Left hindlimb (tissue), 1 donor: ENCODE measurements at regions not wholly inside any gene's neighbourhood (a gene's known extent, or its start where the extent isn't known, plus 50 kb on each side); places are given as distances from the start of the nearest gene placed in this dataset.
"Not testable (repeated sequence)": the region's sequence is repeated elsewhere in the genome, so short reads cannot be mapped to it uniquely, and the experiment has no call there.

Experiments used
- DNase-seq: peaks from one replicate; pipeline ENCODE4 v3.0.0-alpha.2; 2018

- no peak for DNase-seq
These were observed 50.0 kb upstream of the RASGRP1 start for GRCh38 chr15:38614621-38615020.

DNA sequence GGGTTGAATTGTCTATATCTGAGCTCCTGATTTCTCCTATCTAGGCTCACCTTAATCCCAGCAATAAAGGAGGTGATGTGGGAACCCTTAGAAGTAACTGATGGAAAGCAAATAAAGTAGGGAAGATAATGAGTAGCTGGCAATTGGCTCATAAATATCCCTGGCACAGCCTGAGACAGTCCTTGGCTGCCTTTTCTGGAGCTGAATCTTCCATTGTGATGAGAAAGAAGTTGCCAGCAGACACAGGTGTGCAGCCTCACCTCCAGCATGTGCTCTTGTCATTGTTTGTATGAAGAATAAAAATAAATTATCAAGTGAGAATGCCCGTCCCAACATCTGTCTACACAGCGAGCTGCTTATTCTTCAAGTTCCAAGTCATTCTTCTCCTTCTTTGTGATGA is 53.2 kb upstream of the RASGRP1 start:
- no peak for DNase-seq

GRCh38 chr15:38618242-38618955 is 53.8 kb upstream of the RASGRP1 start:
- no peak for DNase-seq

- no peak for DNase-seq
These were observed 55.5 kb upstream of the RASGRP1 start for GRCh38 chr15:38620098-38620497.

GRCh38 chr15:38620851-38621594 is 56.4 kb upstream of the RASGRP1 start:
- no peak for DNase-seq

- no peak for DNase-seq
These were observed 57.7 kb upstream of the RASGRP1 start for GRCh38 chr15:38622304-38622703.

- DNase-seq: no peak
These were observed 58.3 kb upstream of the RASGRP1 start for GRCh38 chr15:38622908-38623307.

GRCh38 chr15:38623744-38624143 is 59.1 kb upstream of the RASGRP1 start:
- peak; percentile 50 for DNase-seq

DNA sequence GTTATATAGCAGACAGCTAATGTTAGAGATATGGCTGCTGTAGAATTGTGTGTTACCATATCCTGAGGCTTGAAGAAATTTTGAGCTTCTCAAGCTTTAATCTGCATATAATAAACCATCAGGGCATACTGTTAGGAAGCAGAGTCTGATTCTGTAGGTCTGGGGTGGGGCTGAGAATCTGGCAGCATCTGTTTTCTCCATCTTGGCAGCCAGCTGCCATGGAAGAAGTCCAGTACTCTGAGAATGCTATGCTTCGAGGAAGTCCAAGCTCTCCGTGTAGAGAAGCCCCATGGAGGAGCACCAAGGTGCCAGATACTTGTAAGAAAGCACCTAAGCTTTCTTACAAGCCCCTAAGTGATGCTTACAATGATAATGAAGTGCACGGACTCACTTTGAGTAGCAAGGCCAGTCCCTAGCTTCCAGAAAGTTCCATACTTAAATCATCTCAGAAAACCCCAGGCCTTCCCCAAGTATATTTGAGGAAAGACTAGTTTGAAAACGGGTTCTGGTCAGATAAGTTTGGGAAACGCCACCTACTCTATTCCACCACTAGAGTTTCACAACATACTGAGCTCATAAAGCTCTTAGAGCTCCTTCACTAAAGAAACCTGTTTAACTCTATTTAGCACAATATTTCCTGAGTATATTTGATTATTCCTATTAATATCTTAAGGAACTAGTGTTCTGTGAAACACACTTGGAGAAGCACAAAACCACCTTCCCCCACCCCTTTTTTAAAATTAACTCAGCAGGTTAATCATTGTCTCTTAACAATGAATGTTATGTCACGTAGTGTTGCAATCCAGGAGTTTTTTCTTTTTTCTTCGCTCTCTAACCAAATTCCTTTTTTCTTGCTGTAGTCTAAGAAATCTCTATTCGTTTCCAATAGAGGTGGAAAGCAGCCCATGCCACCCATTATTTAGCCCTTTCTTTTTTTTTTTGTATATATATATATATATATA is 59.9 kb upstream of the RASGRP1 start:
- no peak for DNase-seq

- DNase-seq: no peak
These were observed 61.3 kb upstream of the RASGRP1 start for GRCh38 chr15:38625886-38626285.

DNA sequence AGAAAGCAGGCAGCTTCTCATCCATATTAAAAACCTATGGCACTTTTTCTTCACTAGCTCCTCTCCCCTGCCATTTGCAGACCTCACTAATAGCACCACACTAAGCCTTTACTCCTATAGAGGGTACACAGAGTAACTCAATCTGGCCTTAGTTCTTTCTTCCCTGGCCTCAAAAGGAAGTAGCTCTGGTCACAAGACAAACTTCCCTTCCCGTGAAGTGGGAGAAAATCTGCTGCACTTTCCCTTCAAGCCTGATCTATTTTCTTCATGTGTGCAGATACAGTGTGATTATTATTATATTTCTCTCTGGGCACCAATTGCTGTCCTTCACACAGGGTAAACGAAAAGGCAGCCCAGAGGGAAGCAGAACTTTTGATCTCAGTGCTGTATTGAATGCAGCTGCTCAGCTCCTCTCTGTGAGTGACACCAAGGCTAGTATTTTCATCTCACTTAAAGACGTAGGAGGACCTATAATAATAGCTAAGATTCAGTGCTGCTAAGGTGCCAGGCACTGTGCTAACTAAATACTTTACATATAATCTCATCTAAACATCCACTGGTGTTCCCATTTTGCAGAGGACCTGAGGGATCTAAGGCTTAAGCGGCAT is 61.9 kb upstream of the RASGRP1 start:
- no peak for DNase-seq

- DNase-seq: no peak
These were observed 63.2 kb upstream of the RASGRP1 start for GRCh38 chr15:38627689-38628277.

GRCh38 chr15:38631119-38632075 is 66.8 kb upstream of the RASGRP1 start:
- DNase-seq: no peak

- no peak for DNase-seq
These were observed 70.6 kb upstream of the RASGRP1 start for GRCh38 chr15:38635170-38635569.

DNA sequence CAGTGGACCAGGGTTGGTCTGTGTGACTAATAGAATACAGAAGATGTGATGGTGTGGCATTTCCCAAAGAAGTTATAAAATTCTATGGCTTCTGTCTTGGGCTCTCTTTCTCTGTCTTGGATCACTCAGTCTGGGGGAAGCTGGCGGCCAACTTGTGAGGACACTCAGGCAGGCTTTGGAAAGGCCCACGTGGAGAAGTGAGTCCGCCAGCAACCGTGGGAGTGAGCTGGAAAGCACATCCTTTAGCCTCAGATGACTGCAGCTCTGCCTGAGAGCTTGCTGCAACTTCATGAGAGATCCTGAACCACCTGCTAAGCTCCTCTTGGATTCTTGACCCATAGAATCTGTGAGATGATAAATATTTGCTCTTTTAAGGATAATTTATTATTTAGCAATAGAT is 72.0 kb upstream of the RASGRP1 start:
- DNase-seq: no peak

DNA sequence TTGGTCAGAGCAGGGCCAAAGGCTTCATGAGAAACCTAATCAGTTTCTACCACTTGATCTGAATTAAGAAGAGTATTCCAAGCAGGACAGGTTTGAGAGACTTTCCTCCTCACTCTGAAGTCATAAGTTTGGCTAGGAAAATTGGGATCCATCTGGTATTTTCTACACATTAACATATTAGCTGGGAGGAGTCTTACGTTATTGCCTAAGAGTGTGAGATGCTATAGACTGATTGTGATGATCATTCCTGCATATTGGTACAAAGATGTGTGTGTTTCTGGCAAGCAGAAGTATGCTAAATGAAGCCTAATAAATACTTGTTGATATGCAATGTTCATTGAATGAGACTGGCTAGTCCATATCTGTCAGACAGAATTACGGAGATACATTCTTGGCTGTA is 73.5 kb upstream of the RASGRP1 start:
- DNase-seq: no peak

- no peak for DNase-seq
These were observed 74.2 kb upstream of the RASGRP1 start for GRCh38 chr15:38638811-38639210.

DNA sequence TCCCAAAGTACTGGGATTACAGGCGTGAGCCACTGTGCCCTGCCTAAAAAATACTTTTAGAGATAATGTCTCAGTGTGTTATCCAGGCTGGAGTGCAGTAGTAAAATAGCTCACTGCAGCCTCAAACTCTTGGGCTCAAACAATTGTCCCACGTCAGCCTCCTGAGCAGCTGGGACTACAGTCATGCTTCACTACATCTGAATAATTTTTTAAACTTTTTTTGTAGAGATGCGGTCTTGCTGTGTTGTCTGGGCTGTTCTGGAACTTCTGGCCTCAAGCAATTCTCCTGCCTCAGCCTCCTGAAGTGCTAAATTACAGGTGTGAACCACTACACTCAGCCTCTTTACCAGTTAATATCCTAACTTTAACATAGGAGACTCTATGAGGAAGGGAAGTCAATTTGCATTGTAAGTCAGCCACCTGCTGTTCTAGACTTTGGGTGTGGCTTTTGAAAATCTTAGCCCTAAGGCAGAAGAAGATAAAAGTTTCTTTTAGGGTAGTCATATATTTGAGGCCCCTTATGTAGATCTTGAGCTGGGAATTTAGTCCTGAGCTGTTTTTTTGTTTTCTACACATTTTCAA is 78.2 kb upstream of the RASGRP1 start:
- no peak for DNase-seq

DNA sequence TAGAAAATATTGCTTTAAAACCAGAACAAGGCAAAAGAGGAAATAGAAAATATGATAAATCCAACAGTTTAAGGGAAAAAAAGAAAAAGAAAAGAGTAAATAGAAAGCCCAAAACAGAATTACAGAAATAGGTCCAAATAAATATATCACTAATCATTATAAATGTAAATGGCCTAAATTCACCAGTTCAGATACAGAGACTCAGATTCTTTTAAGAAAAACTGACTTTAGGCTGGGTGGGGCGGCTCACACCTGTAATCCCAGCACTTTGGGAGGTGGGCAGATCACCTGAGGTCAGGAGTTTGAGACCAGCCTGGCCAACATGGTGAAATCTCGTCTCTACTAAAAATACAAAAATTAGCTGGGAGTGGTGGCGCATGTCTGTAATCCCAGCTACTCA is 79.7 kb upstream of the RASGRP1 start:
- not testable (repeated sequence) for DNase-seq

- no peak for DNase-seq
These were observed 82.1 kb upstream of the RASGRP1 start for GRCh38 chr15:38646716-38647115.

- DNase-seq: no peak
These were observed 83.1 kb upstream of the RASGRP1 start for GRCh38 chr15:38647683-38648082.
